Gastrocnemius medialis (tissue), 4 donors: ENCODE measurements at regions not wholly inside any gene's neighbourhood (a gene's known extent, or its start where the extent isn't known, plus 50 kb on each side); places are given as distances from the start of the nearest gene placed in this dataset.

Experiments
- ATAC-seq, 2 donors: fragments of 150-250 bp; one replicate each; pipeline ENCODE4 v1.9.1; 2016
- DNase-seq, 2 donors: peaks; one replicate each; pipeline ENCODE4 v3.0.0-alpha.2; 2019
- H3K27ac ChIP-seq, 4 donors: fragments of 200-600 bp; sonication (generic); 1 replicate in 1 of 4; 2 replicates in 3 of 4; pipeline ENCODE4 v1.5.1; 2016 to 2018; ENCODE audit warnings: mild to moderate bottlenecking in 2 of 4, moderate library complexity in 1 of 4
- H3K27me3 ChIP-seq, 3 donors: fragments of 200-600 bp; sonication (generic) in 2 of 3; 1 replicate in 1 of 3; 2 replicates in 2 of 3; pipeline versions ENCODE4 v1.5.1 to v1.6.0; 2016 to 2019; ENCODE audit warnings: mild to moderate bottlenecking in 1 of 3, moderate library complexity in 1 of 3
- H3K36me3 ChIP-seq, 2 donors: fragments of 200-600 bp; sonication (generic) in 1 of 2; one replicate each; pipeline ENCODE4 v1.5.1; 2017 to 2018
- H3K4me1 ChIP-seq, 2 donors: fragments of 200-600 bp; sonication (generic) in 1 of 2; one replicate each; pipeline ENCODE4 v1.5.1; 2016 to 2017; ENCODE audit warnings: mild to moderate bottlenecking in 2 of 2
- H3K4me3 ChIP-seq, 4 donors: fragments of 200-600 bp; sonication (generic) in 3 of 4; 1 replicate in 1 of 4; 2 replicates in 3 of 4; pipeline ENCODE4 v1.5.1; 2016 to 2019; ENCODE audit warnings: mild to moderate bottlenecking in 2 of 4
- H3K9me3 ChIP-seq, 3 donors: fragments of 200-600 bp; sonication (generic) in 2 of 3; 1 replicate in 1 of 3; 2 replicates in 2 of 3; pipeline ENCODE4 v1.5.1; 2016 to 2019
- CTCF ChIP-seq, 5 experiments: fragments of 450-650 bp in 3 of 5; fragments of 200-600 bp in 2 of 5; sonication (generic) in 2 of 5; IDR thresholded peaks in 4 of 5; conservative IDR thresholded peaks in 1 of 5; 1 replicate in 4 of 5; 2 replicates in 1 of 5; pipeline ENCODE4 v1.5.1; 2016 to 2019; ENCODE audit warnings: antibody characterized with exemption in 5 of 5, mild to moderate bottlenecking in 3 of 5, moderate library complexity in 3 of 5
- POLR2A ChIP-seq, 2 donors: fragments of 450-650 bp; IDR thresholded peaks; one replicate each; pipeline ENCODE4 v1.6.1; 2017; ENCODE audit warnings: antibody characterized with exemption in 2 of 2, mild to moderate bottlenecking in 2 of 2, moderate library complexity in 2 of 2
- in situ Hi-C, 4 donors: fragments of 200-750 bp; cut with MboI; loops; one replicate each; pipeline versions ENCODE4 v1.15.0 to v1.8.0; 2017; ENCODE audit warnings: low sequenced_read_pairs in 4 of 4
- intact Hi-C: fragments of 100-400 bp; cut with DNase I; formaldehyde crosslinking; loops from one replicate; pipeline ENCODE4 v1.15.1; 2023; ENCODE audit warnings: low total_unique reads

- peaks cover 14 to 35% (median 19%) of the 10 kb centered on the region in 3 donors for H3K27me3 ChIP-seq
- no peak for DNase-seq
Measured at GRCh38 chr7:405489-406211, 114.0 kb downstream of the PDGFA start.

GRCh38 chr7:407721-408539 lies 111.7 kb downstream of the PDGFA start:
- ATAC-seq: no peak
- in situ Hi-C loops: no loop called here
- H3K27ac ChIP-seq: no peak overlapping the region
- intact Hi-C loops: no loop called here
- DNase-seq: no peak
- H3K4me3 ChIP-seq: no peak overlapping the region
- no peak for TF ChIP-seq CTCF (IDR thresholded peaks at IDR 0.05 in 4 of 5, conservative IDR thresholded peaks at IDR 0.05 in 1 of 5)
- TF ChIP-seq POLR2A (IDR thresholded peaks at IDR 0.05): no peak
- H3K27me3 ChIP-seq: peaks cover 14 to 35% (median 19%) of the 10 kb centered on the region in 3 donors
- no peaks in the 10 kb centered on the region for H3K4me1 ChIP-seq
- no peaks in the 10 kb centered on the region for H3K36me3 ChIP-seq
- no peaks in the 10 kb centered on the region for H3K9me3 ChIP-seq

More at GRCh38 chr7:405489-406211, 114.0 kb downstream of the PDGFA start:
- no peak for TF ChIP-seq POLR2A (IDR thresholded peaks at IDR 0.05)
- no peak for TF ChIP-seq CTCF (IDR thresholded peaks at IDR 0.05 in 4 of 5, conservative IDR thresholded peaks at IDR 0.05 in 1 of 5)
- Histone ChIP-seq H3K4me1 (no peaks in the 10 kb centered on the region), H3K27ac (no peak overlapping the region), H3K9me3 (no peaks in the 10 kb centered on the region), H3K36me3 (no peaks in the 10 kb centered on the region), H3K4me3 (no peak overlapping the region)
- in situ Hi-C loops: no loop called here
- intact Hi-C loops: no loop called here
- ATAC-seq: no peak

- Histone ChIP-seq H3K36me3 (no peaks in the 10 kb centered on the region), H3K4me1 (no peaks in the 10 kb centered on the region), H3K27me3 (peaks cover 14 to 35% (median 19%) of the 10 kb centered on the region in 3 donors), H3K27ac (no peak overlapping the region), H3K9me3 (no peaks in the 10 kb centered on the region), H3K4me3 (no peak overlapping the region)
- TF ChIP-seq POLR2A (IDR thresholded peaks at IDR 0.05) (no peak), CTCF (IDR thresholded peaks at IDR 0.05 in 4 of 5, conservative IDR thresholded peaks at IDR 0.05 in 1 of 5) (no peak)
- ATAC-seq (no peak), DNase-seq (no peak)
- intact Hi-C loops: no loop called here
- in situ Hi-C loops: no loop called here
Measured at GRCh38 chr7:408751-409311, 110.8 kb downstream of the PDGFA start.

DNA sequence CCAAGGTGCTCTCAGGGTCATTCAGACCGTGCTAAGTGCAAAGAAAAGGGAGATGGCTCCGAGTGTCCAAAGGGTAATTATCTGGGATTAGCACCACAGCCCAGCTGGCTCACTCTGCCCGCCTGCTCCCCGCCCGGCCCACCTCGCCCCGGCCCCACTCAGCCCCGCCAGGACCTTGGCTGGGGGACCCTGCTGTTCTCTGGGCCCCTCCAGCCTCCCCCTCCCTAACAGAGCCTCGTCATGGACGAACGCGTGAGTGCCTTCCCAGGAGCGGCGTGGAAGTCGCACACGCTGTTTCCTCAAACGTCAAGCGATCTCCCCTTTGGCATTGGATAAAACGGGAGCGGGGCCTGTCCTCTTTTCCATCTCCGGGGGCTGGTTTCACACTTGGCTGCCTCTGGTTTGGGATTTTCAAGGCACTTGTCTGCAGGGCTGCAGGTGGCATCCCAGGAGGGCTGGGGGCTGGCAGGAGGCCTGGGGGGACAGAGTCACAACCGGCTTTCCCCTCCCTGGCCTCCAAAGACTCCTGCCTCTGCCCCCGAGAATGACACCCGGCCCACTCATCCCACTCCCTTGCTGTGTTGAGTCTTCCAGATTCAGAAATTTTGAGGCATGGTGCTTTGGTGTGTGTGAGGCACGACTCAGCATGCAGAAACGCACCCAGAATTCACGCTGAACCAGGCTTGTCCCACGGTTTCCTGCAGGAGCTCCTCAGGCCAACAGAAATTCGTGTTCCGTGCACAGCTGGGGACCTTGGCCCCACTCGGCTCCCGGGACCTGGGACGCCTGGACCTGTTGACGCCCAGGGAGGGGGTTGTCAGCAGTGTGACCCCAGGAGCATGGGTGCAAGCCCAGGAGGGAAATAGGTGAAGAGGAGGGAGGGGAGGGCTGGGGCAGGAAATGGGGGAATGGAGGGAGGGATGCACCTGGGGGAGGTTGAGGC lies 110.0 kb downstream of the PDGFA start:
- DNase-seq: no peak
- Histone ChIP-seq H3K36me3 (no peaks in the 10 kb centered on the region), H3K27ac (no peak overlapping the region), H3K27me3 (peaks cover 14 to 35% (median 19%) of the 10 kb centered on the region in 3 donors), H3K4me1 (no peaks in the 10 kb centered on the region), H3K9me3 (no peaks in the 10 kb centered on the region), H3K4me3 (no peak overlapping the region)
- TF ChIP-seq CTCF (IDR thresholded peaks at IDR 0.05 in 4 of 5, conservative IDR thresholded peaks at IDR 0.05 in 1 of 5) (no peak), POLR2A (IDR thresholded peaks at IDR 0.05) (no peak)
- in situ Hi-C loops (no loop called here), intact Hi-C loops (no loop called here)
- ATAC-seq: no peak
